Left ventricle myocardium inferior (tissue), 1 donor: ENCODE measurements at regions not wholly inside any gene's neighbourhood (a gene's known extent, or its start where the extent isn't known, plus 50 kb on each side); places are given as distances from the start of the nearest gene placed in this dataset.
A peak's percentile ranks its signal among the peaks of the same experiment; 100 is the strongest.

ENCODE experiments used
- DNase-seq: peaks from one replicate; pipeline ENCODE4 v3.0.0-alpha.2; 2020
- H3K27ac ChIP-seq: fragments of 200-600 bp; replicated peaks from 2 replicates; pipeline ENCODE4 v1.8.0; 2021
- H3K27me3 ChIP-seq: fragments of 200-600 bp; 2 replicates; pipeline ENCODE4 v1.8.0; 2021; ENCODE audit warnings: low read depth
- H3K36me3 ChIP-seq: fragments of 200-600 bp; 2 replicates; pipeline ENCODE4 v1.8.0; 2021
- H3K4me1 ChIP-seq: fragments of 200-600 bp; 2 replicates; pipeline ENCODE4 v1.8.0; 2021
- H3K4me3 ChIP-seq: fragments of 200-600 bp; 2 replicates; pipeline ENCODE4 v1.8.0; 2021; ENCODE audit warnings: mild to moderate bottlenecking, moderate library complexity
- H3K9me3 ChIP-seq: fragments of 200-600 bp; replicated peaks from 2 replicates; pipeline ENCODE4 v1.8.0; 2021
- intact Hi-C: fragments of 100-400 bp; cut with micrococcal nuclease; formaldehyde crosslinking; loops from one replicate; pipeline ENCODE4 v1.11.0; 2022
- TF ChIP-seq, protein P1 (sequence below): fragments of 200-600 bp; IDR thresholded peaks from 2 replicates; pipeline ENCODE4 v1.8.0; 2021; ENCODE audit warnings: antibody characterized with exemption, mild to moderate bottlenecking, borderline replicate concordance
- donor health status: DM: no; HTN: yes; CAD: no; lungs with severe emphysema.

DNA sequence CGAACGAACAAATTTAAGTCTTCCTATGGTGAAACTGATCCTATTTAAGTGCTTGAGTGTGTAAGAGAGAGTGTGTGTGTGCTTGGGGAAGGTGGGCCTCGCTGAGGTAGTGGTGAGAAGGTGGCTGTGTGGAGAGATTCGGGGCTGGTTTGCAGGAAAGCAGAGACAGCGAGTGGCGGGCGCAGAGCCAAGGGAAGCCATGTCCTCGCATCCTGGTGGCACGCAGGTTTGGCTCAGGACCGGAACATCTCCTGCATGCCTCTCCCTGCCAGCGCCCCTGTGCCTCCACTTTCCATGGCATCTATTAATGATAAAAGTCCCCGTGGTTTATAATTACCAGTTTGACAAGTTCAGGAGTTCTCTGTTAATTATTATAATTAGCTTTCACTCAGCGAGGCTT is 383.1 kb upstream of the CADM1 start:
- no peak overlapping the region for H3K27ac ChIP-seq
- peaks cover 4% of the 10 kb centered on the region for H3K27me3 ChIP-seq
- no peak overlapping the region for H3K4me3 ChIP-seq
- no peaks in the 10 kb centered on the region for H3K36me3 ChIP-seq
- no peak for DNase-seq
- peaks cover 24% of the 10 kb centered on the region for H3K4me1 ChIP-seq
- intact Hi-C loops = no loop called here
- peaks cover under 1% of the 10 kb centered on the region for H3K9me3 ChIP-seq
- TF ChIP-seq, protein P1, sequence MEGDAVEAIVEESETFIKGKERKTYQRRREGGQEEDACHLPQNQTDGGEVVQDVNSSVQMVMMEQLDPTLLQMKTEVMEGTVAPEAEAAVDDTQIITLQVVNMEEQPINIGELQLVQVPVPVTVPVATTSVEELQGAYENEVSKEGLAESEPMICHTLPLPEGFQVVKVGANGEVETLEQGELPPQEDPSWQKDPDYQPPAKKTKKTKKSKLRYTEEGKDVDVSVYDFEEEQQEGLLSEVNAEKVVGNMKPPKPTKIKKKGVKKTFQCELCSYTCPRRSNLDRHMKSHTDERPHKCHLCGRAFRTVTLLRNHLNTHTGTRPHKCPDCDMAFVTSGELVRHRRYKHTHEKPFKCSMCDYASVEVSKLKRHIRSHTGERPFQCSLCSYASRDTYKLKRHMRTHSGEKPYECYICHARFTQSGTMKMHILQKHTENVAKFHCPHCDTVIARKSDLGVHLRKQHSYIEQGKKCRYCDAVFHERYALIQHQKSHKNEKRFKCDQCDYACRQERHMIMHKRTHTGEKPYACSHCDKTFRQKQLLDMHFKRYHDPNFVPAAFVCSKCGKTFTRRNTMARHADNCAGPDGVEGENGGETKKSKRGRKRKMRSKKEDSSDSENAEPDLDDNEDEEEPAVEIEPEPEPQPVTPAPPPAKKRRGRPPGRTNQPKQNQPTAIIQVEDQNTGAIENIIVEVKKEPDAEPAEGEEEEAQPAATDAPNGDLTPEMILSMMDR = no peak

DNA sequence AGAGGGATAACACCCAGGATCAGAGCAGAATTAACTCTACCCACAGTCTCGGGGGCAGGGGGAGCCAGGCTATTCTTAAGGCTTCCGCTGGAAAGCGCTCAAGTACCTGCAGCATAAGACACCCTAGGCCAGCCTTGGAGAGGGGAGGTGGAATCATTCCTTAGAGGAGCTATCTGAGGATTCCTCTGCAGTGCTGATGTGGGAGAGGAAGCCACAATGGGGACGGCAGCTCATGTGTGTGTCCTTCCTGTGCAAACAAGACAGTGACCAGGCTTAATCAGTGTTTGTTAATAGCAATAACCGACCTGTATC is 382.2 kb upstream of the CADM1 start:
- peaks cover 4% of the 10 kb centered on the region for H3K27me3 ChIP-seq
- H3K36me3 ChIP-seq = no peaks in the 10 kb centered on the region
- no peak for DNase-seq
- intact Hi-C loops = no loop called here
- peaks cover 10% of the 10 kb centered on the region for H3K9me3 ChIP-seq
- TF ChIP-seq, protein P1 = no peak
- no peak overlapping the region for H3K4me3 ChIP-seq
- H3K27ac ChIP-seq = no peak overlapping the region
- H3K4me1 ChIP-seq = peaks cover 24% of the 10 kb centered on the region

DNA sequence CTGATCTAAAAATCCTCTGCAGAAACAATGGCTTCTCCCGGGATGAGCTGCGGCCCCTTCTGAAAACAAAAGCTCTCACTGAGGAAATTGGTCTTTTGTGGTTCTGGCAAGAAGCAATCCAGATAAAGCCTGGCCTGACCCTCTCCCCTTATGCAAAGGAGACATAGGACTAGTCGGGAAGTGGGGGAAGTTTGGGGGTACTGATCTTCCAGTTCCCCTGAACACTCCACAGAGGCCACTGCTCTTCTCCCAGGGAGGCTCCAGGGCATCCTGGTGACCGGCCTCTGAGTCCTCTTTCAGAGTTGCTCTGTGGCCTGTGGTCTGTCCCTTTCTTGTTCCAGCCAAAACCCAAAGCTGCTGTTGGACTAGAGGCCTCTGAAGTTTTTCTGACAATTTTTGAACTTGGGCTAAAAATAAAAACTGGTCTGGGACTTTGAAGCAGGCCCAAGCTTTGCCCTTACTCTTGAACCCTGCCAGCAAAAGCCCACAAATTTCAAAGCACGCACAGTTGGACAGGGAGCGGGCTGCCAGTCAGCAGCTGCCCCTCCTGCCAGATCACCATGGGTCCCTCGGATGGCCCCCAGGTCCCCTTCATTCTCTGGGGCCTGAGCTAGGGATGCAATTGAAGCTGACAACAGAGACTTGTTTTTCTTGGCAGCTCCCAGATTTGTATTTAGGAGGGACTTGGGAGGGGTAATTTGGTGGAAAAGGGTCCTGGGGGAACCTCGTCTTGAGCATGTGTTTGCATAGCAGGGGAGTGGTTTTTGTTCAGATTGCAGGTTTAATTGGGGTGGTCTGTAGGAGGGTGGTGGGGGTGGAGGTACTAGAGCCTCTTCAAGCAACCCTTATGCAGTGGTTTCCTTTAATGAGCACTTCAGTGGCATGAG is 381.6 kb upstream of the CADM1 start:
- Histone ChIP-seq H3K9me3 (peaks cover 16% of the 10 kb centered on the region), H3K27ac (peak overlapping the region; percentile 37), H3K4me1 (peaks cover 24% of the 10 kb centered on the region), H3K27me3 (peaks cover 4% of the 10 kb centered on the region), H3K36me3 (no peaks in the 10 kb centered on the region), H3K4me3 (no peak overlapping the region)
- intact Hi-C loops = no loop called here
- TF ChIP-seq, protein P1 = no peak
- DNase-seq = no peak

DNA sequence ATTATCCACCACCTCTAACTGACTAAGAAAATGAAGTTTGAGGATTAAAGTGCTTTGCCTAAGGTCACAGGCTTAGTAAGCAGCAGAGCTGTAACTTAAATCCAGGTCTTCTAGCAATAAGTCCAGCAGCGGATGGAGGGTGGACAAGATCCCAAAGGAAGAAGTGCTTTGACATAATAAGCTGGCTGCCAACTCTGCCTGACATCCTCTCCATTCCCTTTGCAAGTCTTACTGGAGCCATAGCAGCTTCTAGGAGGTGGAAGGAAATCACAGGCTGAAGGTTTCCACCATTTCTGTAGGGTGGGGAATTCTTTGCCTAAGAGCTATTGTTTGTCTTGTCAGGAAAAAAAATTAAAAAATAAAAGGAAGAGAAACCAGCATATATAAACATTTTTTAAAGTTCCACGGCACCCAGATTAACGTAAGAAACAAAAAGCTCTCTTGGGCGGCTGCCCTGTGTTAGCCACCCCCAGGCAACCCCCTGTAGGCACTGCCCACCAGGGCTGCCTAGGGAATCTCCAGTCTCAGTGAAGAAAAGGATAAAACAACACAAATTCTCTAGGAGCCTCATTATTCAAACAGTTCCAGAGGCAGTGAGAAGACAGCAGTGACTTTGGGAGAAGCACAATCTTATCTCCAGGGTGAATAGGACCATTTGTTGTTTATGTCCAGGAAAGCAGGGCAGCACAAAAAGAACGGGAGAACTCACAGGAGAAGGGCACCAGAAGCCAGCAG is 380.8 kb upstream of the CADM1 start:
- no peak overlapping the region for H3K4me3 ChIP-seq
- DNase-seq = no peak
- intact Hi-C loops = no loop called here
- peaks cover 22% of the 10 kb centered on the region for H3K9me3 ChIP-seq
- peaks cover 4% of the 10 kb centered on the region for H3K27me3 ChIP-seq
- peaks cover 24% of the 10 kb centered on the region for H3K4me1 ChIP-seq
- H3K27ac ChIP-seq = peak overlapping the region; percentile 37
- TF ChIP-seq, protein P1 = no peak
- H3K36me3 ChIP-seq = no peaks in the 10 kb centered on the region

DNA sequence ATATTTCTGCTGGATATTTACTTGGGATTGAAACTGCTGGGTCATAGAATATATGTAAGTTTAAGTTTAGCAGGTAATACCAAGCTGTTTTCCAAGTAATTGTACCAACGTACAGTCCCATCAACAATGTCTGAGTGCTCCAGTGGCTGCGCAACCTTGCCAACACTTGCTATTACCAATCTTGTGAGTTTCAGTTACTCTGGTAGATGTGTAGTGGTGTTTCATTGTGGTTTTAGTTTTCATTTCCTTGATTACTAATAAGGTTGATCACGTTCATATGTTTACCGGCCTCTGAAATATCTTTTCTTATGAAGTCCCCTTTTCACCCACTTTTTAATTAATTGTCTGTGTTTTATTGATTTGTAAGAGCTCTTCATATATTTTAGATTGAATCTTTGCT is 370.6 kb upstream of the CADM1 start:
- Histone ChIP-seq H3K4me3 (no peak overlapping the region), H3K9me3 (no peaks in the 10 kb centered on the region), H3K36me3 (no peaks in the 10 kb centered on the region), H3K4me1 (no peaks in the 10 kb centered on the region), H3K27ac (no peak overlapping the region), H3K27me3 (no peaks in the 10 kb centered on the region)
- DNase-seq = no peak
- TF ChIP-seq, protein P1 = no peak
- intact Hi-C loops = no loop called here
